NCI-H69 (cell line): ENCODE measurements at regions not wholly inside any gene's neighbourhood (a gene's known extent, or its start where the extent isn't known, plus 50 kb on each side); places are given as distances from the start of the nearest gene placed in this dataset.

Experiments used
- DNase-seq: peaks from one replicate; lab custom pipeline; 2025; lab: John Stamatoyannopoulos, UW

- DNase-seq, result no peak
Observed at GRCh38 chr1:163013826-163014600, 55.1 kb upstream of the RGS4 start.

- DNase-seq, result no peak
Observed at GRCh38 chr1:163006051-163006834, 62.9 kb upstream of the RGS4 start.

- no peak for DNase-seq
Observed at GRCh38 chr1:162997499-162998285, 71.5 kb upstream of the RGS4 start.

GRCh38 chr1:162996261-162996660 is 72.9 kb upstream of the RGS4 start:
- no peak for DNase-seq

GRCh38 chr1:162994921-162995320 is 74.2 kb upstream of the RGS4 start:
- DNase-seq, result no peak

GRCh38 chr1:162993846-162994245 is 75.3 kb upstream of the RGS4 start:
- no peak for DNase-seq

- DNase-seq, result no peak
Observed at GRCh38 chr1:162992945-162993344, 76.2 kb upstream of the RGS4 start.

- DNase-seq, result no peak
Observed at GRCh38 chr1:162991444-162991843, 77.7 kb upstream of the RGS4 start.

GRCh38 chr1:162990665-162991064 is 78.5 kb upstream of the RGS4 start:
- DNase-seq, result no peak

- peak; percentile 63 for DNase-seq
Observed at GRCh38 chr1:162988869-162989268, 80.3 kb upstream of the RGS4 start.

- DNase-seq, result peak; percentile 45
Observed at GRCh38 chr1:162987866-162988265, 81.3 kb upstream of the RGS4 start.

GRCh38 chr1:162985816-162986435 is 83.2 kb upstream of the RGS4 start:
- DNase-seq, result no peak

GRCh38 chr1:162984699-162985098 is 84.5 kb upstream of the RGS4 start:
- DNase-seq, result no peak

- DNase-seq, result peak; percentile 13
Observed at GRCh38 chr1:162983671-162984425, 85.3 kb upstream of the RGS4 start.

GRCh38 chr1:162982364-162982763 is 86.8 kb upstream of the RGS4 start:
- no peak for DNase-seq

- DNase-seq, result peak; percentile 89
Observed at GRCh38 chr1:162977944-162978568, 91.1 kb upstream of the RGS4 start.

- peak; percentile 88 for DNase-seq
Observed at GRCh38 chr1:162976628-162977027, 92.5 kb upstream of the RGS4 start.

GRCh38 chr1:162974810-162975209 is 94.4 kb upstream of the RGS4 start:
- no peak for DNase-seq

- no peak for DNase-seq
Observed at GRCh38 chr1:162973381-162973795, 95.8 kb upstream of the RGS4 start.

GRCh38 chr1:162972773-162973172 is 96.4 kb upstream of the RGS4 start:
- DNase-seq, result no peak

- DNase-seq, result no peak
Observed at GRCh38 chr1:162970021-162970420, 99.1 kb upstream of the RGS4 start.
